Upper lobe of left lung (tissue), 4 donors: ENCODE measurements at regions not wholly inside any gene's neighbourhood (a gene's known extent, or its start where the extent isn't known, plus 50 kb on each side); places are given as distances from the start of the nearest gene placed in this dataset.

Experiments used
- POLR2A ChIP-seq, 4 donors: fragments of 450-650 bp; IDR thresholded peaks; one replicate each; pipeline ENCODE4 v1.5.1; 2016 to 2017; ENCODE audit warnings: antibody characterized with exemption in 4 of 4, mild to moderate bottlenecking in 2 of 4
- TF ChIP-seq, protein P1 (sequence below), 6 experiments: fragments of 450-650 bp in 4 of 6; fragments of 200-600 bp in 2 of 6; sonication (generic) in 2 of 6; IDR thresholded peaks; one replicate each; pipeline ENCODE4 v1.5.1; 2016 to 2019; ENCODE audit warnings: antibody characterized with exemption in 6 of 6

DNA sequence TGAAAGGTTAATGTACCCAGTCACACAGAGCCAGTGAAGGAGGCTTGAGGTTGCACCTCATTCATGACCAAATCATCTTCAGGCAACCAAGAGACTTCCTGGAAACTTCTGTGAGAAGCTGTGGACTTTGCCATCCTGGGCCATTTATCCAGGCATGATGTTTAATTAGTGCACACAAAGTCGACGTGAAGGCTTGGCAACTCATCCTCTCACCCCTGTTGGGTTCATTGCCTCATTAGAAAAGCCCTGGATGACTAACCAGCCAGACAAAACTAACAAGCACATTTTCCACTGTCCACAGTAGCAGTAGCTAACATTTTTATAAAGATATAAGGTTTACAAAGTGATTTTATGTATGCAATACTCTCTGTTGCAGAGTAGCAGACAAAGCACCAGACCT lies 65.7 kb upstream of the ZNF462 start:
- TF ChIP-seq, protein P1, sequence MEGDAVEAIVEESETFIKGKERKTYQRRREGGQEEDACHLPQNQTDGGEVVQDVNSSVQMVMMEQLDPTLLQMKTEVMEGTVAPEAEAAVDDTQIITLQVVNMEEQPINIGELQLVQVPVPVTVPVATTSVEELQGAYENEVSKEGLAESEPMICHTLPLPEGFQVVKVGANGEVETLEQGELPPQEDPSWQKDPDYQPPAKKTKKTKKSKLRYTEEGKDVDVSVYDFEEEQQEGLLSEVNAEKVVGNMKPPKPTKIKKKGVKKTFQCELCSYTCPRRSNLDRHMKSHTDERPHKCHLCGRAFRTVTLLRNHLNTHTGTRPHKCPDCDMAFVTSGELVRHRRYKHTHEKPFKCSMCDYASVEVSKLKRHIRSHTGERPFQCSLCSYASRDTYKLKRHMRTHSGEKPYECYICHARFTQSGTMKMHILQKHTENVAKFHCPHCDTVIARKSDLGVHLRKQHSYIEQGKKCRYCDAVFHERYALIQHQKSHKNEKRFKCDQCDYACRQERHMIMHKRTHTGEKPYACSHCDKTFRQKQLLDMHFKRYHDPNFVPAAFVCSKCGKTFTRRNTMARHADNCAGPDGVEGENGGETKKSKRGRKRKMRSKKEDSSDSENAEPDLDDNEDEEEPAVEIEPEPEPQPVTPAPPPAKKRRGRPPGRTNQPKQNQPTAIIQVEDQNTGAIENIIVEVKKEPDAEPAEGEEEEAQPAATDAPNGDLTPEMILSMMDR (IDR thresholded peaks at IDR 0.05), result no peak
- TF ChIP-seq POLR2A (IDR thresholded peaks at IDR 0.05), result no peak
